ENCODE measurements at regions not wholly inside any gene's neighbourhood (a gene's known extent, or its start where the extent isn't known, plus 50 kb on each side); places are given as distances from the start of the nearest gene placed in this dataset.

DNA sequence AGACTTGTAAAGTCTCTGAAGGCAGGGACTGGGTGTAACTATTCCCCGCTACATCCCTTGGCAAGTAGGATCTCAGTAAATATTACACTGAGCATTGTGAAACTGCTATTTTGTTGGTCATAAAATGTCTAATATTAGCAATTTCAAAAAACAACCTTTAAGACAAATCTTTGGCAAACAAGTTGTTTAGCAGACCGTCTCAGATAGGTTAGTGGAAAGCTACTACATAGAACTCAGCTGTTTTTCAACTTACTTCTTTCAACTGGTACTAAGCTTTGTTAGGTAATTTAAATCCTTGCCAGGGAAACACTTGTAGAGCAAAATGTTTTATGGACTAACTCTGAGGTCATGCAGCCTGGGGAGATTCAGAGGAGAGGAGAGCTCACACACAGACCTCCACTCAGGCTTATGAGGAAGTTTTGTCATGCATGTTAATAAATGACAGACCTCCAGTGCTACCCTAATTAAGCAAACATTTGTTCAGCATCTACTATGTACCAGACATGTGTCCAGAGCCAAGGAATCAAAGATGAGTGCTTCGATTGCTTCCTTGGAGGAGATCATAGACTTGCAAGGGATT, 61.6 kb upstream of the STAC start:
- Histone ChIP-seq H3K36me3 (replicated peaks; ENCODE audit: insufficient read depth, low read length) (no peaks in the 10 kb centered on the region), H2AFZ (ENCODE audit: low read length) (no peak overlapping the region), H3K4me3 (ENCODE audit: low read length) (no peak overlapping the region), H3K9me3 (replicated peaks; ENCODE audit: insufficient read depth, low read length) (no peaks in the 10 kb centered on the region), H3K79me2 (ENCODE audit: low read length) (no peaks in the 10 kb centered on the region), H3K4me2 (ENCODE audit: low read depth, low read length) (no peak overlapping the region), H4K20me1 (ENCODE audit: insufficient read depth, low read length) (no peaks in the 10 kb centered on the region), H3K9ac (ENCODE audit: low read length) (no peak overlapping the region), H3K27ac (ENCODE audit: low read length) (no peak overlapping the region), H3K9me2 (replicated peaks; ENCODE audit: insufficient read depth, low read length) (no peaks in the 10 kb centered on the region), H3K4me1 (ENCODE audit: low read length) (no peaks in the 10 kb centered on the region), H3F3A (ENCODE audit: insufficient read depth, low read length) (no peaks in the 10 kb centered on the region), H3K27me3 (replicated peaks; ENCODE audit: insufficient read depth, low read length) (no peaks in the 10 kb centered on the region)
- DNase-seq, result no peak
- TF ChIP-seq CTCF (IDR thresholded peaks at IDR 0.05; ENCODE audit: low read length), result no peak
- no peak for TF ChIP-seq EZH2phosphoT487 (IDR thresholded peaks at IDR 0.05; ENCODE audit: low read length)
- no peak for TF ChIP-seq EZH2 (optimal IDR thresholded peaks at IDR 0.05; ENCODE audit: low read depth, low read length)

DNA sequence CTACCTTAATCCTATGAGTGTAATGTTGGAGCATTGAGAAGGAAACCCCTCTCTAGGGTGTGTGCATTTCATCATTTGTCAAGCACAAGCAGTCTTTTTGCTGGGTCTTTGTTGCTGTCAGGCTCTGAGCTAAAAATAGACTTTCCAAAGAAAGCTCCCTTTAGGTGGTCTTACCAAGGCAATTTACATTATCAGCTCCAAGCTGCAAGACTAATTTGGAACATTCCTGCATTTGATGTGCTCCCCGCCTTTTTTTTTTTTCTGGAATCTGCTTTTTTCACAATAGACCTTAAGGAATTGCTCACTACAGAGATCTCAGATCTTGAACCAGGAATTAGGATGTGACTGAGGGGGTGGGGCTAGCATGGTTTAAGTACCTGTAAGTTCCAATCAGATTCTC, 60.6 kb upstream of the STAC start:
- H4K20me1 ChIP-seq (ENCODE audit: insufficient read depth, low read length), result no peaks in the 10 kb centered on the region
- no peaks in the 10 kb centered on the region for H3K9me3 ChIP-seq (replicated peaks; ENCODE audit: insufficient read depth, low read length)
- H3K9me2 ChIP-seq (replicated peaks; ENCODE audit: insufficient read depth, low read length), result no peaks in the 10 kb centered on the region
- H3F3A ChIP-seq (ENCODE audit: insufficient read depth, low read length), result no peaks in the 10 kb centered on the region
- TF ChIP-seq EZH2phosphoT487 (IDR thresholded peaks at IDR 0.05; ENCODE audit: low read length) (no peak), CTCF (IDR thresholded peaks at IDR 0.05; ENCODE audit: low read length) (no peak), EZH2 (optimal IDR thresholded peaks at IDR 0.05; ENCODE audit: low read depth, low read length) (no peak)
- H3K27ac ChIP-seq (ENCODE audit: low read length), result no peak overlapping the region
- no peak overlapping the region for H3K9ac ChIP-seq (ENCODE audit: low read length)
- no peaks in the 10 kb centered on the region for H3K36me3 ChIP-seq (replicated peaks; ENCODE audit: insufficient read depth, low read length)
- H3K27me3 ChIP-seq (replicated peaks; ENCODE audit: insufficient read depth, low read length), result no peaks in the 10 kb centered on the region
- H3K4me3 ChIP-seq (ENCODE audit: low read length), result no peak overlapping the region
- H3K4me2 ChIP-seq (ENCODE audit: low read depth, low read length), result no peak overlapping the region
- no peak for DNase-seq
- no peak overlapping the region for H2AFZ ChIP-seq (ENCODE audit: low read length)
- H3K4me1 ChIP-seq (ENCODE audit: low read length), result no peaks in the 10 kb centered on the region
- no peaks in the 10 kb centered on the region for H3K79me2 ChIP-seq (ENCODE audit: low read length)
